Panc1 (cell line): ENCODE measurements at regions not wholly inside any gene's neighbourhood (a gene's known extent, or its start where the extent isn't known, plus 50 kb on each side); places are given as distances from the start of the nearest gene placed in this dataset.

Experiments
- CTCF ChIP-seq: fragments of 450-650 bp; IDR thresholded peaks from 2 replicates; pipeline ENCODE4 v1.5.1; 2017; ENCODE audit warnings: mild to moderate bottlenecking
- POLR2AphosphoS5 ChIP-seq: IDR thresholded peaks from 2 replicates; pipeline ENCODE4 v1.6.1; 2012; ENCODE audit warnings: mild to moderate bottlenecking, low read depth, low read length, moderate library complexity
- SIN3A ChIP-seq: IDR thresholded peaks from 2 replicates; pipeline ENCODE4 v1.6.1; 2012; ENCODE audit warnings: low read depth, mild to moderate bottlenecking, low read length, moderate library complexity, borderline replicate concordance; ENCODE audit not compliant: insufficient read depth
- TCF7L2 ChIP-seq: IDR thresholded peaks from 2 replicates; pipeline ENCODE4 v1.6.1; 2011; ENCODE audit warnings: mild to moderate bottlenecking, low read depth, low read length, inconsistent platforms
- TF ChIP-seq, protein P1 (sequence below), 2 experiments: IDR thresholded peaks; 2 replicates each; pipeline ENCODE4 v1.6.1; 2011 to 2012; ENCODE audit warnings: low read depth in 2 of 2, control low read depth in 1 of 2, low read length in 1 of 2, mild to moderate bottlenecking in 1 of 2, moderate library complexity in 1 of 2; ENCODE audit not compliant: insufficient read depth in 1 of 2

- TF ChIP-seq CTCF = no peak
- no peak for TF ChIP-seq POLR2AphosphoS5
- TF ChIP-seq, protein P1, sequence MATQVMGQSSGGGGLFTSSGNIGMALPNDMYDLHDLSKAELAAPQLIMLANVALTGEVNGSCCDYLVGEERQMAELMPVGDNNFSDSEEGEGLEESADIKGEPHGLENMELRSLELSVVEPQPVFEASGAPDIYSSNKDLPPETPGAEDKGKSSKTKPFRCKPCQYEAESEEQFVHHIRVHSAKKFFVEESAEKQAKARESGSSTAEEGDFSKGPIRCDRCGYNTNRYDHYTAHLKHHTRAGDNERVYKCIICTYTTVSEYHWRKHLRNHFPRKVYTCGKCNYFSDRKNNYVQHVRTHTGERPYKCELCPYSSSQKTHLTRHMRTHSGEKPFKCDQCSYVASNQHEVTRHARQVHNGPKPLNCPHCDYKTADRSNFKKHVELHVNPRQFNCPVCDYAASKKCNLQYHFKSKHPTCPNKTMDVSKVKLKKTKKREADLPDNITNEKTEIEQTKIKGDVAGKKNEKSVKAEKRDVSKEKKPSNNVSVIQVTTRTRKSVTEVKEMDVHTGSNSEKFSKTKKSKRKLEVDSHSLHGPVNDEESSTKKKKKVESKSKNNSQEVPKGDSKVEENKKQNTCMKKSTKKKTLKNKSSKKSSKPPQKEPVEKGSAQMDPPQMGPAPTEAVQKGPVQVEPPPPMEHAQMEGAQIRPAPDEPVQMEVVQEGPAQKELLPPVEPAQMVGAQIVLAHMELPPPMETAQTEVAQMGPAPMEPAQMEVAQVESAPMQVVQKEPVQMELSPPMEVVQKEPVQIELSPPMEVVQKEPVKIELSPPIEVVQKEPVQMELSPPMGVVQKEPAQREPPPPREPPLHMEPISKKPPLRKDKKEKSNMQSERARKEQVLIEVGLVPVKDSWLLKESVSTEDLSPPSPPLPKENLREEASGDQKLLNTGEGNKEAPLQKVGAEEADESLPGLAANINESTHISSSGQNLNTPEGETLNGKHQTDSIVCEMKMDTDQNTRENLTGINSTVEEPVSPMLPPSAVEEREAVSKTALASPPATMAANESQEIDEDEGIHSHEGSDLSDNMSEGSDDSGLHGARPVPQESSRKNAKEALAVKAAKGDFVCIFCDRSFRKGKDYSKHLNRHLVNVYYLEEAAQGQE (IDR thresholded peaks at IDR 0.05; ENCODE audit: insufficient read depth in 1 of 2, low read depth in 2 of 2, low read length in 1 of 2) = no peak
- no peak for TF ChIP-seq SIN3A
- TF ChIP-seq TCF7L2 = no peak
Observed at GRCh38 chr4:100949350-100949935, 397.9 kb downstream of the PPP3CA start.
